Mesendoderm (in vitro differentiated cells): ENCODE measurements at regions not wholly inside any gene's neighbourhood (a gene's known extent, or its start where the extent isn't known, plus 50 kb on each side); places are given as distances from the start of the nearest gene placed in this dataset.

ENCODE experiments used
- DNase-seq: peaks from one replicate; pipeline ENCODE4 v3.0.0; 2013
- H2AK5ac ChIP-seq: 2 replicates; pipeline ENCODE4 v1.6.1; 2013; ENCODE audit warnings: low read length, inconsistent platforms
- H2BK120ac ChIP-seq: 2 replicates; pipeline ENCODE4 v1.6.1; 2013; ENCODE audit warnings: low read depth, mild to moderate bottlenecking, low read length, moderate library complexity, mixed read lengths
- H2BK15ac ChIP-seq: replicated peaks from 2 replicates; pipeline ENCODE4 v1.6.1; 2013; ENCODE audit warnings: low read depth, mild to moderate bottlenecking, moderate library complexity
- H2BK5ac ChIP-seq: 2 replicates; pipeline ENCODE4 v1.6.1; 2013; ENCODE audit warnings: low read length, inconsistent platforms
- H3K18ac ChIP-seq: 2 replicates; pipeline ENCODE4 v1.6.1; 2013; ENCODE audit warnings: mild to moderate bottlenecking, low read length, mixed read lengths
- H3K23ac ChIP-seq: one replicate; pipeline ENCODE4 v1.6.1; 2013; ENCODE audit warnings: low read length
- H3K27ac ChIP-seq: 2 replicates; pipeline ENCODE4 v1.5.1; 2013; ENCODE audit warnings: low read depth, mild to moderate bottlenecking, inconsistent platforms, low read length, moderate library complexity
- H3K27me3 ChIP-seq: 2 replicates; pipeline ENCODE4 v1.6.1; 2013; ENCODE audit warnings: low read length, control low read depth, mild to moderate bottlenecking, inconsistent platforms; ENCODE audit not compliant: insufficient read depth, poor library complexity
- H3K36me3 ChIP-seq: 2 replicates; pipeline ENCODE4 v1.6.1; 2013; ENCODE audit warnings: low read length, inconsistent platforms; ENCODE audit not compliant: control insufficient read depth, insufficient read depth
- H3K4ac ChIP-seq: one replicate; pipeline ENCODE4 v1.6.1; 2013; ENCODE audit warnings: low read depth, mild to moderate bottlenecking, low read length, moderate library complexity
- H3K4me1 ChIP-seq: 2 replicates; pipeline ENCODE4 v1.6.1; 2013; ENCODE audit warnings: low read depth, low read length, inconsistent platforms; ENCODE audit not compliant: control insufficient read depth
- H3K4me2 ChIP-seq: 2 replicates; pipeline ENCODE4 v1.6.1; 2013; ENCODE audit warnings: low read length
- H3K4me3 ChIP-seq: 2 replicates; pipeline ENCODE4 v1.5.1; 2013; ENCODE audit warnings: mild to moderate bottlenecking, low read length
- H3K56ac ChIP-seq: one replicate; pipeline ENCODE4 v1.6.1; 2013; ENCODE audit warnings: low read length
- H3K79me1 ChIP-seq: 2 replicates; pipeline ENCODE4 v1.6.1; 2013; ENCODE audit warnings: low read length, inconsistent platforms
- H3K79me2 ChIP-seq: 2 replicates; pipeline ENCODE4 v1.6.1; 2013; ENCODE audit warnings: mild to moderate bottlenecking, low read length; ENCODE audit not compliant: control insufficient read depth, insufficient read depth
- H3K9ac ChIP-seq: 2 replicates; pipeline ENCODE4 v1.6.1; 2013; ENCODE audit warnings: low read length, inconsistent platforms
- H4K5ac ChIP-seq: one replicate; pipeline ENCODE4 v1.6.1; 2013; ENCODE audit warnings: low read length
- H4K8ac ChIP-seq: one replicate; pipeline ENCODE4 v1.6.1; 2013; ENCODE audit warnings: low read depth, mild to moderate bottlenecking, control low read depth, low read length, moderate library complexity
- WGBS: extraction: QIAGEN DNeasy Blood & Tissue Kit; methylation state at CpG from one replicate; pipeline ENCODE4 v1.1.7; 2013; ENCODE audit warnings: low lambda C conversion rate, missing lambda C conversion rate; ENCODE audit not compliant: insufficient coverage; ENCODE audit errors: extremely low coverage; 5-methylcytosine and 5-hydroxymethylcytosine counted together

GRCh38 chr5:13249854-13250253 lies 694.6 kb downstream of the DNAH5 start:
- H3K23ac ChIP-seq, result no peak overlapping the region
- no peak overlapping the region for H4K8ac ChIP-seq
- H3K18ac ChIP-seq, result no peak overlapping the region
- H3K9ac ChIP-seq, result no peak overlapping the region
- H4K5ac ChIP-seq, result no peak overlapping the region
- H3K56ac ChIP-seq, result no peak overlapping the region
- DNase-seq, result no peak
- no CpG with 5 or more reads among the region's 1 CpG for WGBS
- no peak overlapping the region for H2AK5ac ChIP-seq
- H3K79me2 ChIP-seq, result no peaks in the 10 kb centered on the region
- no peak overlapping the region for H2BK120ac ChIP-seq
- H3K4ac ChIP-seq, result no peak overlapping the region
- no peaks in the 10 kb centered on the region for H3K79me1 ChIP-seq
- H3K36me3 ChIP-seq, result no peaks in the 10 kb centered on the region
- H3K27me3 ChIP-seq, result no peaks in the 10 kb centered on the region
- H2BK5ac ChIP-seq, result no peak overlapping the region
- H3K4me2 ChIP-seq, result no peak overlapping the region
- H2BK15ac ChIP-seq, result no peak overlapping the region
- no peak overlapping the region for H3K4me3 ChIP-seq
- no peak overlapping the region for H3K27ac ChIP-seq
- H3K4me1 ChIP-seq, result no peaks in the 10 kb centered on the region

DNA sequence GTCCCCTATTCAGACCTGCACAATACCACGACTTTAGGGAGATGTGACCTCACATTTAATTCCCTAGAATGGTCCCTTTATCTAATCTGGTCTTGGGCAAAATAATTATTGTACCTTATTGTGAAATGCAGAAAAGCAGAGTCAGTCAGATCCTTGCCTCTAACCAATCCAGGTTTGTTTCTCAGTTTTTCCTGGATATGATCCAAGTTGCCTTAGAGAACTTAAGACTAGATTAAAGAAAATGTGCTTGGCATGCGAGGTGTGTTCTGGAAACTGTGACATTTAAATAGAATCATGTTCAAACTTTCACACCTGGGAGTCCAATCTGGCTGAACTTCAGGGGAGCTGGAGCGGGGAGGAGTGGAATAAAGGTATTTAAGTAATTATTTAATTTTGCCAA lies 696.2 kb downstream of the DNAH5 start:
- Histone ChIP-seq H4K8ac (no peak overlapping the region), H3K4ac (no peak overlapping the region), H3K56ac (no peak overlapping the region), H4K5ac (no peak overlapping the region), H2BK120ac (no peak overlapping the region), H3K9ac (no peak overlapping the region), H3K18ac (no peak overlapping the region), H3K4me1 (no peaks in the 10 kb centered on the region), H3K4me3 (no peak overlapping the region), H3K27ac (no peak overlapping the region), H3K27me3 (no peaks in the 10 kb centered on the region), H3K36me3 (no peaks in the 10 kb centered on the region), H2BK5ac (no peak overlapping the region), H3K23ac (no peak overlapping the region), H2AK5ac (no peak overlapping the region), H3K79me2 (no peaks in the 10 kb centered on the region), H3K79me1 (no peaks in the 10 kb centered on the region), H2BK15ac (no peak overlapping the region), H3K4me2 (no peak overlapping the region)
- whole genome bisulfite sequencing, result no CpG with 5 or more reads among the region's 3 CpGs
- no peak for DNase-seq

DNA sequence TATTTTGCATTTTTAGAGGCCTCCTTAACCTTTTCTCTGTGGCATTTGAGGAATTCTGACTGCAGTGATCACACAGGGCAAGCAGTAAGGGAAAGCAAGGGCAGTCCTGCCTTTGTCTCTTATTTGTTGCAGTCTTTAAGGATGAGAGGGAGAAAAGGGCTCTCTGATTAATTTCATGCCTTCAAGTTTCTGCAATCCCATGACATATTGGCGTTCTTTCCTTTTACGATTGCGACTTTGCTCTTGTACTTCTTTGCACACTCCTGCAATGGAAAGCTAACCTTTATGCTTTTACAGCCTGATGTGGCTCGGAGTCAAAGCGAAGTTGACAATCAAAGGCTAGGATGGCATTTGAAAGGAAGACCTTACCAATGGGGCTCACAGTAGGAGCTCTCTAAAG lies 698.4 kb downstream of the DNAH5 start:
- no peak overlapping the region for H2BK120ac ChIP-seq
- no peak overlapping the region for H2BK15ac ChIP-seq
- H3K56ac ChIP-seq, result no peak overlapping the region
- no peaks in the 10 kb centered on the region for H3K79me1 ChIP-seq
- no peak overlapping the region for H3K9ac ChIP-seq
- no peak overlapping the region for H3K4me2 ChIP-seq
- peak; percentile 80 for DNase-seq
- H3K27me3 ChIP-seq, result no peaks in the 10 kb centered on the region
- H3K36me3 ChIP-seq, result no peaks in the 10 kb centered on the region
- H3K27ac ChIP-seq, result no peak overlapping the region
- H3K23ac ChIP-seq, result no peak overlapping the region
- no peaks in the 10 kb centered on the region for H3K79me2 ChIP-seq
- no peak overlapping the region for H3K4me3 ChIP-seq
- no peak overlapping the region for H3K4ac ChIP-seq
- H4K5ac ChIP-seq, result no peak overlapping the region
- H2BK5ac ChIP-seq, result no peak overlapping the region
- no peak overlapping the region for H3K18ac ChIP-seq
- no peak overlapping the region for H4K8ac ChIP-seq
- no CpG with 5 or more reads among the region's 5 CpGs for WGBS
- no peak overlapping the region for H2AK5ac ChIP-seq
- H3K4me1 ChIP-seq, result no peaks in the 10 kb centered on the region

- Histone ChIP-seq H3K4ac (no peak overlapping the region), H3K56ac (no peak overlapping the region), H2AK5ac (no peak overlapping the region), H3K18ac (no peak overlapping the region), H3K4me2 (no peak overlapping the region), H4K5ac (no peak overlapping the region), H4K8ac (no peak overlapping the region), H2BK15ac (no peak overlapping the region), H2BK120ac (no peak overlapping the region), H3K27me3 (no peaks in the 10 kb centered on the region), H3K9ac (no peak overlapping the region), H3K36me3 (no peaks in the 10 kb centered on the region), H3K79me2 (no peaks in the 10 kb centered on the region), H3K4me1 (no peaks in the 10 kb centered on the region), H3K27ac (no peak overlapping the region), H3K79me1 (no peaks in the 10 kb centered on the region), H3K4me3 (no peak overlapping the region), H2BK5ac (no peak overlapping the region), H3K23ac (no peak overlapping the region)
- no CpG with 5 or more reads among the region's 20 CpGs for WGBS
- no peak for DNase-seq
Observed at GRCh38 chr5:13244151-13244550, 700.3 kb downstream of the DNAH5 start.

DNA sequence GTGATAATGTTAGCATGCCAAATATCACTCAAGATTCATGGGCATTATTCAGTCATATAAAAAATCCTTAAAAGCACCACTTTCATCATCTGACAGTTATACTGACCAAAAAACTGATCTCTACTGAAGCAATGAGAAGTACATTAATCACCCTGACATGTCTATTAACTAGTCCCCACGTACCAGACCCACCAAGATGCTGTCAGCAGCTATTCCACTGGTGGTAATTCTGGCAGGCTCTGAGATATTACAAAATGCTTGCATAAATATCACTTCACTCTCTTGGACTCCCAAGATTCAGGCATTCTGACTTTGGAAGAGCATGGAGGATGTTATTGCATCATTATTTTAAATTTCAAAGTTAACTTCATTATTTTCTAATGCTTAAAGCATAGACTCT lies 717.0 kb downstream of the DNAH5 start:
- H2BK5ac ChIP-seq, result no peak overlapping the region
- DNase-seq, result no peak
- H3K4ac ChIP-seq, result no peak overlapping the region
- no peak overlapping the region for H3K4me3 ChIP-seq
- no peaks in the 10 kb centered on the region for H3K36me3 ChIP-seq
- no peak overlapping the region for H4K5ac ChIP-seq
- no peak overlapping the region for H2BK15ac ChIP-seq
- no peak overlapping the region for H3K4me2 ChIP-seq
- H3K18ac ChIP-seq, result no peak overlapping the region
- no peak overlapping the region for H2BK120ac ChIP-seq
- no peaks in the 10 kb centered on the region for H3K79me1 ChIP-seq
- no CpG with 5 or more reads among the region's 1 CpG for WGBS
- H3K9ac ChIP-seq, result no peak overlapping the region
- no peaks in the 10 kb centered on the region for H3K79me2 ChIP-seq
- H3K4me1 ChIP-seq, result no peaks in the 10 kb centered on the region
- no peak overlapping the region for H4K8ac ChIP-seq
- H3K27ac ChIP-seq, result no peak overlapping the region
- no peak overlapping the region for H3K56ac ChIP-seq
- no peak overlapping the region for H2AK5ac ChIP-seq
- H3K27me3 ChIP-seq, result no peaks in the 10 kb centered on the region
- no peak overlapping the region for H3K23ac ChIP-seq

- no peak overlapping the region for H2BK5ac ChIP-seq
- no peak overlapping the region for H4K8ac ChIP-seq
- no peak overlapping the region for H3K18ac ChIP-seq
- no peak overlapping the region for H4K5ac ChIP-seq
- H3K4ac ChIP-seq, result no peak overlapping the region
- no peaks in the 10 kb centered on the region for H3K79me2 ChIP-seq
- no peak overlapping the region for H2AK5ac ChIP-seq
- no peak overlapping the region for H3K4me3 ChIP-seq
- H3K79me1 ChIP-seq, result no peaks in the 10 kb centered on the region
- H3K4me2 ChIP-seq, result no peak overlapping the region
- H3K23ac ChIP-seq, result no peak overlapping the region
- H3K4me1 ChIP-seq, result no peaks in the 10 kb centered on the region
- no peak overlapping the region for H2BK15ac ChIP-seq
- no peaks in the 10 kb centered on the region for H3K27me3 ChIP-seq
- H2BK120ac ChIP-seq, result no peak overlapping the region
- peak; percentile 65 for DNase-seq
- no peak overlapping the region for H3K27ac ChIP-seq
- no peak overlapping the region for H3K9ac ChIP-seq
- H3K56ac ChIP-seq, result no peak overlapping the region
- no peaks in the 10 kb centered on the region for H3K36me3 ChIP-seq
- WGBS, result no CpG with 5 or more reads among the region's 2 CpGs
Observed at GRCh38 chr5:13218518-13218917, 726.0 kb downstream of the DNAH5 start.
